ENCODE measurements at regions not wholly inside any gene's neighbourhood (a gene's known extent, or its start where the extent isn't known, plus 50 kb on each side); places are given as distances from the start of the nearest gene placed in this dataset.

- H3K36me3 ChIP-seq (ENCODE audit: control insufficient read depth in 2 of 2, insufficient read depth in 2 of 2, low read length in 1 of 2): no peaks in the 10 kb centered on the region
- no peaks in the 10 kb centered on the region for H3K4me1 ChIP-seq (ENCODE audit: control insufficient read depth in 2 of 2, insufficient read depth in 2 of 2, low read length in 1 of 2)
- no peak overlapping the region for H3K27ac ChIP-seq (ENCODE audit: low read depth in 2 of 2, low read length in 1 of 2)
- H3K4me3 ChIP-seq (ENCODE audit: low read depth in 1 of 2, low read length in 2 of 2): no peak overlapping the region
- no peaks in the 10 kb centered on the region for H3K9me3 ChIP-seq (ENCODE audit: control insufficient read depth in 2 of 2, insufficient read depth in 1 of 2, low read depth in 1 of 2, low read length in 1 of 2)
- 89 to 92% methylated on average over 2 of the region's 2 CpGs for WGBS, 2 donors
- peaks cover 0 to 2% of the 10 kb centered on the region in 2 donors for H3K27me3 ChIP-seq (ENCODE audit: control insufficient read depth in 1 of 2, insufficient read depth in 2 of 2, low read length in 2 of 2)
These were observed 186.3 kb downstream of the DACT1 start for GRCh38 chr14:58824106-58824505.

- H3K36me3 ChIP-seq (ENCODE audit: control insufficient read depth in 2 of 2, insufficient read depth in 2 of 2, low read length in 1 of 2): no peaks in the 10 kb centered on the region
- no peak overlapping the region for H3K4me3 ChIP-seq (ENCODE audit: low read depth in 1 of 2, low read length in 2 of 2)
- no peaks in the 10 kb centered on the region for H3K9me3 ChIP-seq (ENCODE audit: control insufficient read depth in 2 of 2, insufficient read depth in 1 of 2, low read depth in 1 of 2, low read length in 1 of 2)
- peaks cover 0 to 2% of the 10 kb centered on the region in 2 donors for H3K27me3 ChIP-seq (ENCODE audit: control insufficient read depth in 1 of 2, insufficient read depth in 2 of 2, low read length in 2 of 2)
- WGBS, 2 donors: 66 to 78% methylated on average over 3 of the region's 3 CpGs
- no peak overlapping the region for H3K27ac ChIP-seq (ENCODE audit: low read depth in 2 of 2, low read length in 1 of 2)
- no peaks in the 10 kb centered on the region for H3K4me1 ChIP-seq (ENCODE audit: control insufficient read depth in 2 of 2, insufficient read depth in 2 of 2, low read length in 1 of 2)
These were observed 187.0 kb downstream of the DACT1 start for GRCh38 chr14:58824796-58825195.

GRCh38 chr14:58825606-58826005, 187.8 kb downstream of the DACT1 start:
- Histone ChIP-seq H3K27ac (ENCODE audit: low read depth in 2 of 2, low read length in 1 of 2) (no peak overlapping the region), H3K9me3 (ENCODE audit: control insufficient read depth in 2 of 2, insufficient read depth in 1 of 2, low read depth in 1 of 2, low read length in 1 of 2) (no peaks in the 10 kb centered on the region)
- WGBS, 2 donors: 63 to 70% methylated on average over 2 of the region's 2 CpGs

GRCh38 chr14:58826845-58827686, 189.3 kb downstream of the DACT1 start:
- Histone ChIP-seq H3K27ac (ENCODE audit: low read depth in 2 of 2, low read length in 1 of 2) (no peak overlapping the region), H3K27me3 (ENCODE audit: control insufficient read depth in 1 of 2, insufficient read depth in 2 of 2, low read length in 2 of 2) (peaks cover 0 to 2% of the 10 kb centered on the region in 2 donors), H3K4me1 (ENCODE audit: control insufficient read depth in 2 of 2, insufficient read depth in 2 of 2, low read length in 1 of 2) (no peaks in the 10 kb centered on the region), H3K4me3 (ENCODE audit: low read depth in 1 of 2, low read length in 2 of 2) (no peak overlapping the region), H3K9me3 (ENCODE audit: control insufficient read depth in 2 of 2, insufficient read depth in 1 of 2, low read depth in 1 of 2, low read length in 1 of 2) (no peaks in the 10 kb centered on the region), H3K36me3 (ENCODE audit: control insufficient read depth in 2 of 2, insufficient read depth in 2 of 2, low read length in 1 of 2) (no peaks in the 10 kb centered on the region)
- 86 to 87% methylated on average over 9 of the region's 9 CpGs for WGBS, 2 donors

More at GRCh38 chr14:58825606-58826005, 187.8 kb downstream of the DACT1 start:
- Histone ChIP-seq H3K4me1 (ENCODE audit: control insufficient read depth in 2 of 2, insufficient read depth in 2 of 2, low read length in 1 of 2) (no peaks in the 10 kb centered on the region), H3K27me3 (ENCODE audit: control insufficient read depth in 1 of 2, insufficient read depth in 2 of 2, low read length in 2 of 2) (peaks cover 0 to 2% of the 10 kb centered on the region in 2 donors), H3K36me3 (ENCODE audit: control insufficient read depth in 2 of 2, insufficient read depth in 2 of 2, low read length in 1 of 2) (no peaks in the 10 kb centered on the region), H3K4me3 (ENCODE audit: low read depth in 1 of 2, low read length in 2 of 2) (no peak overlapping the region)

- no peaks in the 10 kb centered on the region for H3K9me3 ChIP-seq (ENCODE audit: control insufficient read depth in 2 of 2, insufficient read depth in 1 of 2, low read depth in 1 of 2, low read length in 1 of 2)
- H3K36me3 ChIP-seq (ENCODE audit: control insufficient read depth in 2 of 2, insufficient read depth in 2 of 2, low read length in 1 of 2): no peaks in the 10 kb centered on the region
- no peaks in the 10 kb centered on the region for H3K4me1 ChIP-seq (ENCODE audit: control insufficient read depth in 2 of 2, insufficient read depth in 2 of 2, low read length in 1 of 2)
- no peak overlapping the region for H3K4me3 ChIP-seq (ENCODE audit: low read depth in 1 of 2, low read length in 2 of 2)
- H3K27ac ChIP-seq (ENCODE audit: low read depth in 2 of 2, low read length in 1 of 2): no peak overlapping the region
- H3K27me3 ChIP-seq (ENCODE audit: control insufficient read depth in 1 of 2, insufficient read depth in 2 of 2, low read length in 2 of 2): no peaks in the 10 kb centered on the region
- 96 to 97% methylated on average over 15 of the region's 15 CpGs for WGBS, 2 donors
These were observed 190.5 kb downstream of the DACT1 start for GRCh38 chr14:58828298-58828697.

- 27 to 32% methylated on average over 3 of the region's 3 CpGs for WGBS, 2 donors
- no peak overlapping the region for H3K27ac ChIP-seq (ENCODE audit: low read depth in 2 of 2, low read length in 1 of 2)
- no peaks in the 10 kb centered on the region for H3K4me1 ChIP-seq (ENCODE audit: control insufficient read depth in 2 of 2, insufficient read depth in 2 of 2, low read length in 1 of 2)
- H3K36me3 ChIP-seq (ENCODE audit: control insufficient read depth in 2 of 2, insufficient read depth in 2 of 2, low read length in 1 of 2): no peaks in the 10 kb centered on the region
- no peaks in the 10 kb centered on the region for H3K27me3 ChIP-seq (ENCODE audit: control insufficient read depth in 1 of 2, insufficient read depth in 2 of 2, low read length in 2 of 2)
- H3K4me3 ChIP-seq (ENCODE audit: low read depth in 1 of 2, low read length in 2 of 2): no peak overlapping the region
- H3K9me3 ChIP-seq (ENCODE audit: control insufficient read depth in 2 of 2, insufficient read depth in 1 of 2, low read depth in 1 of 2, low read length in 1 of 2): no peaks in the 10 kb centered on the region
These were observed 191.8 kb downstream of the DACT1 start for GRCh38 chr14:58829594-58829993.

- 67 to 75% methylated on average over 2 of the region's 2 CpGs for WGBS, 2 donors
- no peaks in the 10 kb centered on the region for H3K36me3 ChIP-seq (ENCODE audit: control insufficient read depth in 2 of 2, insufficient read depth in 2 of 2, low read length in 1 of 2)
- no peaks in the 10 kb centered on the region for H3K27me3 ChIP-seq (ENCODE audit: control insufficient read depth in 1 of 2, insufficient read depth in 2 of 2, low read length in 2 of 2)
- H3K27ac ChIP-seq (ENCODE audit: low read depth in 2 of 2, low read length in 1 of 2): no peak overlapping the region
- no peak overlapping the region for H3K4me3 ChIP-seq (ENCODE audit: low read depth in 1 of 2, low read length in 2 of 2)
- H3K9me3 ChIP-seq (ENCODE audit: control insufficient read depth in 2 of 2, insufficient read depth in 1 of 2, low read depth in 1 of 2, low read length in 1 of 2): no peaks in the 10 kb centered on the region
- no peaks in the 10 kb centered on the region for H3K4me1 ChIP-seq (ENCODE audit: control insufficient read depth in 2 of 2, insufficient read depth in 2 of 2, low read length in 1 of 2)
These were observed 192.4 kb downstream of the DACT1 start for GRCh38 chr14:58830121-58830520.

- H3K4me1 ChIP-seq (ENCODE audit: control insufficient read depth in 2 of 2, insufficient read depth in 2 of 2, low read length in 1 of 2): no peaks in the 10 kb centered on the region
- no peaks in the 10 kb centered on the region for H3K27me3 ChIP-seq (ENCODE audit: control insufficient read depth in 1 of 2, insufficient read depth in 2 of 2, low read length in 2 of 2)
- H3K4me3 ChIP-seq (ENCODE audit: low read depth in 1 of 2, low read length in 2 of 2): no peak overlapping the region
- 15 to 27% methylated on average over 3 of the region's 3 CpGs for WGBS, 2 donors
- H3K9me3 ChIP-seq (ENCODE audit: control insufficient read depth in 2 of 2, insufficient read depth in 1 of 2, low read depth in 1 of 2, low read length in 1 of 2): no peaks in the 10 kb centered on the region
- no peaks in the 10 kb centered on the region for H3K36me3 ChIP-seq (ENCODE audit: control insufficient read depth in 2 of 2, insufficient read depth in 2 of 2, low read length in 1 of 2)
- H3K27ac ChIP-seq (ENCODE audit: low read depth in 2 of 2, low read length in 1 of 2): no peak overlapping the region
These were observed 194.3 kb downstream of the DACT1 start for GRCh38 chr14:58832095-58832521.

GRCh38 chr14:58833634-58834378, 196.0 kb downstream of the DACT1 start:
- H3K4me3 ChIP-seq (ENCODE audit: low read depth in 1 of 2, low read length in 2 of 2): no peak overlapping the region
- H3K27ac ChIP-seq (ENCODE audit: low read depth in 2 of 2, low read length in 1 of 2): no peak overlapping the region
- H3K4me1 ChIP-seq (ENCODE audit: control insufficient read depth in 2 of 2, insufficient read depth in 2 of 2, low read length in 1 of 2): no peaks in the 10 kb centered on the region
- no peaks in the 10 kb centered on the region for H3K36me3 ChIP-seq (ENCODE audit: control insufficient read depth in 2 of 2, insufficient read depth in 2 of 2, low read length in 1 of 2)
- no peaks in the 10 kb centered on the region for H3K27me3 ChIP-seq (ENCODE audit: control insufficient read depth in 1 of 2, insufficient read depth in 2 of 2, low read length in 2 of 2)
- 91 to 94% methylated on average over 30 to 33 of the region's 33 CpGs for WGBS, 2 donors
- no peaks in the 10 kb centered on the region for H3K9me3 ChIP-seq (ENCODE audit: control insufficient read depth in 2 of 2, insufficient read depth in 1 of 2, low read depth in 1 of 2, low read length in 1 of 2)

Measured in esophagus (tissue), 2 donors.